NCI-H2227 (cell line): ENCODE measurements at regions not wholly inside any gene's neighbourhood (a gene's known extent, or its start where the extent isn't known, plus 50 kb on each side); places are given as distances from the start of the nearest gene placed in this dataset.

Experiments used
- DNase-seq: peaks from one replicate; lab custom pipeline; 2025; ENCODE audit not compliant: unreplicated experiment; lab: John Stamatoyannopoulos, UW

DNA sequence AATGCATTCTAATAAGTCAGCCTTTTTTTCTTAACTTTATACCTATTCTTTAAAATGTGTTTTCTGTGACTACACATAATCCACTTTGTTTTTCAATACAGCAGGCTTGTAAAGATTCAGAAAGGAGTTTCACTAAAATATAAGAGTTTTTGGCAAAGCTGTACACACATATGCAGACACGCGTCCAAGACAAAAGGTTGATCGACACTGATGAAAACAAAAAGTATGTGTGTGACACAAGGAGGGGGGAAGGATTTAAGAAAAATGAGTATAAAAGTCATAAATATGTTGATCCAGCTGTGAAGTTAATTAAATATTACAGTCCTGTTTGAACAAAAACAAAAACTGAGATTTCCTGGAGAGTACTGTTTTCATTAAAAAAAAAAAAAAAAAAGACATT, 294.5 kb upstream of the RARB start:
- no peak for DNase-seq

DNA sequence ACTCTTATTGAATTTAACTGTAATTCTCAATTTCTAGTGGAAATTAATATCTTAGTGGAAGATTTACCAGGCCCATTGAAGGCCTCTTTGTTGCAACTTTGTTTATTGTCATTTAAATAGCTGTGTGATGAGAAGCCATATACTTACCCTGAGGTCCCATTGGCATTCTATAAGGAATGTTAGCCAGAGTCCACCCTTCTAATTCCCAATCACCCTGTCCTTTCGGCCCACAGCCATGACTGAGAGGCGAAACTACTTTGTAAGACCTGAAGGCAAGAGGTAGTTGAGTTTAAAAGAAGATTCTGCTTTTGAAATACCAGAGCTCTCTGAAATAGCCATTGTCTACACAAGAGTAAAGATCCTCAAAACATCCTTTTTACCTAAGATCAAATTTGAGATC, 290.5 kb upstream of the RARB start:
- no peak for DNase-seq

DNA sequence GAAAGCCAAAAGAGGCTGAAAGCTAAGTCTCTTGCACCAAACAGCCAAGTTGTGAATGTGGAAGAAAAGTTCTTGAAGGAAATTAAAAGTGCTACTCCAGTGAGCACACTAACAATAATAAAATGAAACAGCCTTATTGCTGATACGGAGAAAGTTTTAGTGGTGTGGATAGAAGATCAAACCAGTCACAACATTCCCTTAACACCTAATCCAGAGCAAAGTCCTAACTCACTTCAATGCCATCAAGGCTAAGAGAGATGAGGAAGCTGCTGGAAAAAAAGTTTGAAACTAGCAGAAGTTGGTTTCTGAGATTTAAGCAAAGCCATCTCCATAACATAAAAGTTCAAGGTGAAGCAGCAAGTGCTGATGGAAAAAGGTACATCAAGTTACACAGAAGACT, 288.8 kb upstream of the RARB start:
- DNase-seq = no peak

DNA sequence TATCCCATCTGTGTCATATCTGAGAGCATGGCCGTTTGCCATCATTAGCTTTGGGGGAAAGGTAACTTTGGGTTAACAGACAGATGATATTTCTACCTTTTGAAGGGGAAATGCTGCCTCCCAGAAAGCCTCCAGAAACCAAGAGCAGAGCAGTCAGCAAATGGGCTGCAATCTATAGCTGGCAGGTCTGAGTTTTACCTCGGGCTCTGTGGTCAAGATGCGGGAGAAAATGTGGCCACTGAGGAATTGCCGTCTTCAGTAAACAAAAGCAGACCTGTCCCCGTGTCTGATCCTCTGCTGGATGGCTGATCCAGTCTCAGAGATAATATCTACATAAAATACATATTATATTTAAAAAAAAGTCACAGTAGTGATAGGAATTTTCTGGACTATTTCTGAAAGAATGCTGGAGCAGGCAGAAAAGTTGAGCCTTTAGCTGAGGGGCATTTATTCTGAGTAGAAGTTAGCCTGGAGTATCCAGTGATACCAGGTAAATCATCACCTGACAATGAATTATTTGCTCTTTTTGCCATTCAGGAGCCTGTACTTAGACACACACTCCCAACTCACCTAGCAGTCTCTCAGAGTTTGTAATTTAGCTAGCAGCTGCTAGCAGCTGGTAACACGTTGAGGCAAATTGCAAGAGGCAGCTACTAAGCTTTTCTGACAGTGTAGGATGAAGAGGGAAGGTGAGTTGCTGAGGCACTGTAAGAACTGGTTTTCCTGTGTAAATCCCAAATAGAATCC, 285.3 kb upstream of the RARB start:
- no peak for DNase-seq

DNA sequence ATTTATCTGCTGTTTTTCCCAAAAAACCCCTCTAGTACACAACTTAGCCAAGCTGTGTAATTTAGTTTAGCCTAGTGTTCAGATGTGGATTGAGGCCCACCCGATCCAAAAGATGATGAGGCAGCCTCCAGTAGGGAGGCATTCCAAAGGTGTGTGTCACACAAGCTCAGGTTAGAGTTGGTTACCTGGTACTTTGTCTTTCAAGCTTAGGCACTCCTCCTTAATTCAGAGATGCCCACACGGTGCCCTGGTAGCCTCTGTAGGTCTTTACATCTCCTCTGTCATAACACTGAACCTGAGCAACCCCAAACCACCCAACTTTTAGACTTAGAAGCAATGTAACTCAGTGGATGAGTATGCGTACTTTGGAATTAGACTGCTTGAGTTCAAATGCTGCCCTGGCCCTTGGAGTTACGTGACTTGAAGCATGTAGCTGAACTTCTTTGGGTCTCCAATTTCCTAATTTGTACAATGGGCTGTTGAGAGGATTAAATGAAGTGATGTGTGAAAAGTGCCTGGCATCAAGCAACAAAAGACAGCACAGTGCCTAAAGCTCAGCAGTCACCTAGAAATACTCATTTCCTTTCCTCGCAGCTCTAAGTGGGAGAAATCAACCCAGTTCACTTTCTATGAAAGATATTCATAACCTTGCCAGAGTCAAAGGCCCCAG, 284.6 kb upstream of the RARB start:
- no peak for DNase-seq

DNA sequence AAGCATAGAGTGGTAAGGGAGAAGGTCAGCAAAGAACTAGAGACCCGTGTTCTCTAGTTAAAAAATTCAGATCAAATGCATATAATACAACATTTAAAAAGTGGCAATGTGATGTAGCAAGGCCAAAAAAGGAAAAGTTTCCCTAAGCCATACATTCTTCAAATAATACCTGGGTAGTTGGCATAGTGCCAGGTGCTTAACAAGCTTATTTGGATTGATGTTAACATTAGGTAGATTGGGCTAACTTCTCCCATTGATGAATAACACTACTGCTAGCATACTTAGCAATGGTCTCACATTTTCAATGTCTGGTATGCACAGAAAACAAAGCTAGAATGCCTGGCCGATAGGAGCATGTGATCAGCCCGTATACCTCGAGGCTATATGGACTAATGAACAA, 283.6 kb upstream of the RARB start:
- DNase-seq = no peak

DNA sequence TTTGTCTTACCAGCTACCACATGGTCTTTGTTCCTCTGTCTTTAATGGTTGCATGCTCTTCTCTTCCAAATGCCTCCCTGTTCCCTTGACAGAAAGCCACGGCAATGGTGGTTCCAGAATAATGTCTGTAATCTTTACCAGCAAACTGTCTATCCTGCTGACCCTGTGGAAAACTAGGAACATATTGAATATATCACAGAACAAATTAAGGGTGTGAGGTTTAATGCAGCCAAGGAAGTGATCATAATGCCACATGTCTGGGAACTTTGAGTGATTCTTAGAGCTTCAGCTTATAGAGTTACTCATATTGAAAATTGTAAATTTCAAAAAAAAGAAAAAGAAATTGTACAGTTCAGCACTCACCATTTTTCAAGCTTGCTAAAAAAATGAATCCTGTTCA, 282.9 kb upstream of the RARB start:
- no peak for DNase-seq

DNA sequence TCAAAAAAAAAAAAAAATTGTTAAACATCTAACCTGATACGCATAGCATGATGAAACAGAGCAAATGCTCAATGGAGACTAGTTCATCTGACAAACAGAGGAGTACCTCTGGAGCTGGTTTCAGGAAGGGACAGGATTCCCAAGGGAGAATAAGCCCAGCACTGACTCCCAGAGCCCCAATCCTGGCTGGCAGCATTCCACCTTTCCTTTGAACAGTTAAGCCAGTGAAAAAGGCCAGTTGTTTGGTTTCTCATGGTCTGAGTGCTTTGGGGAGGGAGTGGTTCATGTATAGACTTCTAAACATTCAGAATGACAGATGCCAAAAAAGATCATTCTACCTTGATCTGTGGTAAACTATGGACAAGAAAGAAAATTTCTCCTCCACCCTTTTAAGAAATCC, 277.9 kb upstream of the RARB start:
- no peak for DNase-seq

DNA sequence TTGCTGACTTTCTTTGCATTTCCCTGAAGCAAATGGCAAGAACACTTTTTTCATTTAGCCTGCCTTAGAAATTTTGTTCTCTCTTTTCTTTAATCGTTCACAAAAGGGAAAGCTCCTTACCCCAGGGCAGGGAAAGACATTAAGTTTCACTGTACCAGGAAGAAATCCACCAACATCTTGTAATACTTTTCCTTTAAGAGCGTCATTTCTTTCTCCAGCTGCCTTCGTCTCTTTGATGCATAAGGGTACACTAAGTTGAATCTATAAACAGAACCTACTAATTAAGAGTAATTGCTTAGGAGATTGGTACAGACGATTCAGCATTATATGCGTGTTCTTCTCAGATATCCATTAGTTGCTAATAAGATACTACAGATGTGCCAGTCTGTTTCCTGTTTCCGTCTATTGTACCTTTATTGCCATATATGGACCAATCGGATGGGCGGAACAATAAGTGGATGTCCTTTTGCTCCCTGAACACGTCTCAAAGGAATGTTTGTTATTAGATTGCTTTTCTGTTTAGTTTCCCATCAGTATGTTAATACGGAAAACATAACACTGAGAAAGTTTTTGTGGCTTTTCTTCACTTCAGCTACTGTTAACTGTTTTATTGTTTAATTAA, 276.7 kb upstream of the RARB start:
- no peak for DNase-seq

DNA sequence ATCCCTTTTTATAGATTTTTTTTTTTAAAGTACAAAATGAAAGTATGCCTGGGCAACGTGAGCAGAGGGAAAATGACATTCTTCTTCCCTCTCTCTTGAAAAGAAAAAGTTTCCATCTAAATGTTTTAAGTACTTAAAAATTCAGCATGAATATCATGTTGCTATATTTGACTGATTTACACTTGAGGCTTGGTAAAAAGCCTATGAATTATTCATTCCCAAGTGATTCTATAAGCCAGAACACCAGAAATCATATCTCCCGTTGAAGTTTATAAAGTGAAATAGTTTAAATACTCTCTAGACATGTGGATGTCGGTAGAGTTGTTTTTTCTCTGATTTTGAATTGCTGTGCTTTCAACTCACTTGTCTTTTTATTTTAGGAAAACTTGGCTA, 276.2 kb upstream of the RARB start:
- DNase-seq = no peak

DNA sequence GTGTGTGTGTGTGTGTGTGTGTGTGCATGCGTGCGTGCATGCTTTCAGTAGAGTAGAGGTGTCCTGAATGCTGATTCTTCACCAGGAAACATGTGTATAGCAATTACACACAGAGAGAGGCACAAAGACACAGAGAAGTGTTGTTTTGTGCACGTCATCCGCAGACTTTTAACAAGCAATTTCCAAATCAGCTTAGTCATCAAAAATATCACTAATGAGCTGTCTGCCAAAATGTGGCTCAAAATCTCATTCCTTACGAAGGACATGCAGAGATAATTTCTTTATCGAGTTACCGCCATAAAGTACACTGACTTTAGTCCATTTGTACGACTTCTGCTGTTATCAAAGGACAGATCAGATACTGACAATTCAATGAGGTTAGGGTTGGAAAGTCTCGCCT, 274.9 kb upstream of the RARB start:
- no peak for DNase-seq

DNA sequence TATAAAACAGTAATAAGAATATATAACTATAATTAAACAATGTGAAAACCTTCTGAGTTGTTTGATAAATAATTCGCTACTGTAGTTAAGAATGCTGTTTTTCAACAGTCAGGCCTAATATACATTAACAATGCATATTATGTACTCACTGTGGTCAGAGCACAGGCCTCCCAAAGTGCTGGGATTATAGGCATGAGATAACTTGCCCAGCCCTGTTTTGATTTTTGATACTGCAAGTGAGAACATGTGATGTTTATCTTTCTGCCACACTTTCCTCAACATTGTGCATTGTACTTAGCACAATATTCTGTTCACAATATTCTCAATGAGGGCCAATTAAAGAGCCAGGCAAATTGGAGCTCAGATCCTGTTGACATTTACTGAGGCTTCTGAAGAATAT, 274.5 kb upstream of the RARB start:
- DNase-seq = no peak

DNA sequence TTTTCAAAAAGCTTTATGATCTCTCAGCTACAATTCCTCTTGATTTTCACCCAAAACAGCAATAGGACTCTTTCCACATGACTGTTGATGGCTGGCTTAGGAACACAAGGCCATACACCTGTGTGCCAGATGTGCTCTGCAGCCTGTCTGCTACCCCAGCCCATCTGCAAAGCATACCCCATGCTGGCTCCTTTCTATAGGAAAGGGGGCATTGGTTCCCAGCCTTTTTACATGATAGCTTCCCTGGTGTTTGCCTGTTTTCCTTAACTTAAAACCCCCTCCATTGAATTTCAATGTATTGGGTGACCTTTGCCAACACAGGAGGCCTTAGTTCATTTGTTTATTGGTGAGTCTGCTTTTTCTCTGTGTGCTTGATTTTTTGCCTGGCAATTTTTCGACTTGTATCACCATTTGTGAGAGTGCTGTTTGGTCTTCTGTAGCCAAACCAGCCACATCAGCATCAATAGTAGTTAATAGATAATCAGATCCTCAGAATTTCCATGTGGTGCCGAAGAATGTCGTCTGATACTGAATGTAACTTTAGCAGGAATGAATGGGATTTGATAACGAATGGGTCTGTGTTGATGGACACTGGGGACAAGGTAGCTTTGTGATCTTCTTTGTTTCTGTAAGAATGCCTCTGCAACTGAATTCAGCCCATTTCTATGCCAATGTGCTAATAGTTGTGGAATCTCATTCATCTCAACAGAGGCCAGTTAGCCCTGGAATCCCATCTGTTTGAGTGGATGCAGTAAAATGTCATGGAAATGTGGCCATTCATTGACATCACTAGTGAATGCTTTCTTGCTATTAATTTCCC, 272.2 kb upstream of the RARB start:
- DNase-seq = no peak

DNA sequence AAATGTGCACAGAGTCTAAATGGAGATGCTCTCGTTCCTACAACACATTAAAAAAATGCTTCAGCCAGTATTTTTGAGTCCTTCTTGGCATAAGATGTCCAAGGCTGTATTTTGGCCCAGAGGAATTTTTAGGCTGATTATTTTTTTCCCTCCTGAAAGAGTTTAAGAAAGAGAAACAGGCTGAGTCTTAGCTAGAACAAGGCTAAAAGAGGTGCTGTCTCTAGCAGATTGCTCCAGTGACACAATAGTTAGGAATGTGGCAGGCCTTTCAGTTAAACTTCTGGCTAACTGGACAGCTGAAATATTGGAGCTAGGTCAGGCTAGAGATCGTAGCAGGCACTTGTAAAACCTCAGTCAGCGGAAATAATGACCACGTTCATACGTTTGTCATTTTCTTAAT, 271.4 kb upstream of the RARB start:
- DNase-seq = no peak

DNA sequence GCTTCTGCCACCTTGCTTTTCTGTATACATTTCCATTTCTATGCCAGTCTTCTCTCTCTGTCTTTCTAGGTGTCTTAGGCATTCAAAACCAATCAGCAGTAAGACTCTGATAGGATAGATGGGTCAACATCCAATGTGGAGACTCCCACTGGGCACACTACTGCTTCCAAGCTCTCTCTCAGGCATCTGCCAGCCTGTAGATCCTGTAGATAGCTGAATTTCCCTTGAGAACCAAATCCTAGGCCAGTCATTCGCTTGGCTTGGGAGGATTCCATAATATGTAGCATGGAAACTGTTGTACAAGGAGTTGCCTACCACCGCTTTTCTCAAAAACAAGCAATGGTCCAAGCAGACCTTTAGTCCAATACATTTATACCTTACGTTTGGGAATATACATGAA, 262.8 kb upstream of the RARB start:
- DNase-seq = no peak

DNA sequence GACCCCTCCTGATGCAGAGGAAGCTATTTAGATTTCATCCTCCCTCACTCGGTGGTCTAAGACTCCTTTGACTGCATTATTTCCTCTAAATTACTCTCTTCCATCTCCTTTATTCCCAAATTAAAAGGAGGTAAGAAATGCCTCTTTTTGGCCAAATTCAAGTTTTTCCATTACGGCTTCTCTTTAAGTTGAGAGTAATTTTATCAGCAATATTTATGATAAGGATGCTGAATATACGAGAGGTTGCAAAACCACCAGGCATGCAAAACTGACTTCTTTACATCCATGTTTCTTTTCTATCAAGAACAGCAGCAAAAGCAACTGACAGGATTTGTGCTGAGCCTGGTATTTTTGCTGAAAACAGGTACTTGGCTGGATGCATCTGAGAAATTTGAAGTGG, 262.0 kb upstream of the RARB start:
- DNase-seq = no peak

DNA sequence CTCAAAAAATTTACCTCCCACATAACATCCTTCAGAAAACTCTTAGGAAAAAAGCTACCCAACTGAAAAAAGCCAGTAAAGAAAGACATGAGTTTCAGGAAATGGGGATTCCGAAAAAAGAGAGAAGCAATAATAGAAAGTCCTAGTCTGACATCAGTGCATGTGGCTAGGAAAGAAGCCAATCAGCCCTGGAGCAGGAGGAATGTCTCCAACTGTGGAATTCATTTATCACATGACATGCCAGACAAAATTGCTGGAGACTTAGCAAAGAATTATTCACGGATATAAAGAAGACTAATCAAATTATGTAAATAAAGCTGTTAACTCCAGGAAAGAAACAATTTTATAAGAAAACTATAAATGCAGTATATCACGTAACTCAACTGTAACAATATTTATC, 258.9 kb upstream of the RARB start:
- no peak for DNase-seq

DNA sequence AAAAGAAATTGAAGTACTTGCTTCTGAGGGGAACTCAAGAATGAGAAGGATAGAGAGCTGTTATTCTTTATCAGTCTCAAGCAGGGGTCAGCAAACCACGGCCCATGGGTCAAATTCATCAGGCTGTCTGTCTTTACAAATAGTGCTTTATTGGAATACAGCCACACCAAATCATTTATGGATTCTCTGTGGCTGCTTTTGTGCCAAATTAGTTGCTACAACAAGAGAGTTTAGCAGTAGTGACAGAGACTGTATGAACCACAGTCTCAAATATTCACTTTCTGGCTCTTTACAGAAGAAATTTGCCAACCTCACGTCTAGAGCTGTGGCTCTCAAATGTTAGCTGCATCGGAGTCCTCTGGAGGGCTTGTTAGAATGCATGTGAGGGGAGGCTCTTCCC, 258.0 kb upstream of the RARB start:
- no peak for DNase-seq

DNA sequence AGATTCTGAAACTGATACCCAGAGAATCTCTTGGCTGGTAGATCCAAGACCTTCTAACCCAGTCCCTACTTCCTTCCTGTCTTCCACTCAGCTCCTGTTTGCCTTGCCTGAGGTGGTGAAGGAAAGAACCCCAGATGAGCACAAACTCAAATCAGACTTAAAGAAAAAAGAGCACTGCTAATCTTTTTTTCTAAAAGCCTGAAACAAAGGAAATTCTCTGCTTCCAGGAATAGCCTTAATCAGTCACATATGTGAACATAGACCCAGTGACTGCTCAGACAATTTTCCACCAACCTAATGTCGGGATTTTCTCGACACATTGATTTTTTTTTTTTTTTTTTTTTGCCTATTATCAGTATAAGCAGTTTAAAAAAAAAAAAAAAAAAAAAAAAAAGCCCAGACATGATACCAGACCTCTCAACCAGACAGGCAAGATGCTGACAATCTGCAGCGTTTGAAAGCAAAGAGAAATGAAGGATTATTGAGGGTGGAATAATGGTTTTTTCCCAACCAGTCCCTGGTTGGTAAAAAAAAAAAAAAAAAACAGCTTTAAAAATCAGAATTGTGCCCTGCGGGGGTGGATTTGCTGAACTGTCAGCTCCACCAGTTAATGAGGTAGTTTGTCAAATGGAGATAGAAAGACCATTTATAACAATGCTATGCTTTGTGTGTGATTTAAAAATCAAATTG, 256.8 kb upstream of the RARB start:
- no peak for DNase-seq

DNA sequence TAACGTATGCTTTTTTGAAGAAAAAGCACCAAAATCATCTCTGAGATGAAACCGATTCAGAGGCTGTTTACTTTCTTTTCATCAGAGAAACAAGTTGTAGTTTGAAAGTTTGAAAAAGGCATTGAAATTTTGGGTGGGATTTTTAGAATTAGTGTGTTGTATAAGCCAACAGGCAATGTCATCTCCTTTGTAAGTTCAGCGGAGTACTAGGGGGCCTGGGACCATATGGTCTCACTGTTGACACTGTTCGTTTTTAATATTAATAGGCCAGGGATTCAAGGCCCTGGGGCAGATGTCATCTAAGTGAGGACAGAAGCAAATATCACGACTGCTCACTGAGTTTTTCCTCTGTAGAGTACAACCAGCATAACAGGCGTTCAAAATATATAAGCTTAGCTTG, 256.2 kb upstream of the RARB start:
- no peak for DNase-seq

DNA sequence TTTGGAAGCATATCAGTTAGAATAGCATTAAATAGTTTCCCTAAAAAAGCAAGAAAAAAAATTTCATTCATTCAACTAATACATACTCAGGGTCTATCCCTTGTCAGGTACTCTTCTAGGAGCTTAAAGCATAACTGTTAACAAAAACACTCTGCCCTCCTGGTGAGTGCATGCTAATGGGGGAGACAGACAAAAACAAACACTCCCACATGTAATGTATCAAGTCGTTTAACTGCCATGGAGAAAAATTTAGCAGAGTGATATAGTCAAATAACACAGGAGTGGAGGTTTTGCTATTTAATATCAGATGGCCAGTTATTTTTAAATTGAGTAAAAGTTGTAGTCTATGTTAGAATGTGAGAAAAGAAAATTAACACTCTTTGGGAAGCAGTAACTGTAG, 254.5 kb upstream of the RARB start:
- no peak for DNase-seq
